ENCODE measurements at regions not wholly inside any gene's neighbourhood (a gene's known extent, or its start where the extent isn't known, plus 50 kb on each side); places are given as distances from the start of the nearest gene placed in this dataset.

DNA sequence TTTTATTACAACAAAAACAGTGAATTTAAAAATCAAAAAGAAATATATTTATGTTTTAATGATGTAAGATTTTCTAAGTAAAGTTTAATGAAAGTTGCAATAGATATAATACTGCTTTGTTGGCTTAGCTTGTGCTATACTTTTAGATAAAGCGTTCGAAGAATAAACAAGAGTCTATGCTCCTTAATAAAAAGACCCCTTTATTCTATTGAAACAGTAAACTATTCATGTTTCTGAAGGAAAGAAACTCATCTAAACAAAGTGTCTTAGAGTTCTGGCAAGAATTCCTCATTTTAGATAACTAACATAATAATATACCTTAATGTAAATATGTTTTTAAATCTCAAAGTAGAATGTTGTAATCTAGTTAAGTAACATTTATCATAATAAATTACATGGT, 179.0 kb downstream of the RASSF9 start:
- no peak overlapping the region for H3K4me3 ChIP-seq
- no peaks in the 10 kb centered on the region for H3K4me1 ChIP-seq
- no peak overlapping the region for H3K27ac ChIP-seq
- TF ChIP-seq POLR2AphosphoS5 (IDR thresholded peaks at IDR 0.05), result no peak
- no peak for TF ChIP-seq EP300 (IDR thresholded peaks at IDR 0.05)
- TF ChIP-seq POLR2A (IDR thresholded peaks at IDR 0.05), result no peak
- TF ChIP-seq CTCF (IDR thresholded peaks at IDR 0.05), result no peak
- peaks cover 0 to under 1% (median 0%) of the 10 kb centered on the region in 3 donors for H3K9me3 ChIP-seq
- no peaks in the 10 kb centered on the region for H3K36me3 ChIP-seq
- no peaks in the 10 kb centered on the region for H3K27me3 ChIP-seq
- WGBS, 2 donors (ENCODE audit: low coverage in 1 of 2), result 33 to 49% methylated on average over 2 of the region's 2 CpGs
- no peak for ATAC-seq

DNA sequence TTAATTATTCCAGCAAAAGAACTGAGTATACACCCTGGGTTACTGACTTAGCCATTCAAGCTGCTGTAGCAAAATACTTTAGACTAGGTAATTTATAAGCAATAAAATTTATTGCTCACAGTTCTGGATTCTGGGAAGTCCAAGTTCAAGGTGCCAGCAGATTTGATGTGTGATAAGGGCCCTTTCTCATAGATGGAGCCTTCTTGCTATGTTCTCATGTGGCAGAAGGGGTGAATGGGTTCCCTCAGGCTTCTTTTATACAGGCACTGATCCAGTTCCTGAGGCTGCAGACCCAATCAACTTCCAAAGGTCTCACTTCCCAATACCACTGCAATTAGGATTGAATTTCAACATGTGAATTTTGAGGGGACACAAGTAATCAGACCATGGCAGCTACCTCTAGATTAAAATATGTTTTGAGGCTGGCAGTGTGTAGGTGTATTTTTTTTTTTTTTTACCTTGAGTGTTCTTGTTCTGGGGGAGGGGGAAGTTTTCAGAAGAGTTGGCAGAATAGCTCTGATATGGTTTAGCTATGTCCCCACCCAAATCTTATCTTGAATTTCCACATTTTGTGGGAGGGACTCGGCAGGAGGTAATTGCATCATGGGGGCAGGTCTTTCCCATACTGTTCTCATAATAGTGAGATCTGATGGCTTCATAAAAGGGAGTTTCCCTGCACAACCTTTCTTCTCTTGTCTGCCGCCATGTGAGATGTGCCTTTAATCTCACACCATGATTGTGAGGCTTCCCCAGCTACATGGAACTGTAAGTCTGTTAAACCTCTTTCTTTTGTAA, 178.2 kb downstream of the RASSF9 start:
- Histone ChIP-seq H3K4me1 (no peaks in the 10 kb centered on the region), H3K36me3 (no peaks in the 10 kb centered on the region), H3K27ac (no peak overlapping the region), H3K9me3 (no peaks in the 10 kb centered on the region), H3K4me3 (no peak overlapping the region), H3K27me3 (no peaks in the 10 kb centered on the region)
- no peak for ATAC-seq
- 80 to 86% methylated on average over 1 to 2 of the region's 2 CpGs for WGBS, 2 donors (ENCODE audit: low coverage in 1 of 2)
- no peak for TF ChIP-seq CTCF (IDR thresholded peaks at IDR 0.05)
- no peak for TF ChIP-seq EP300 (IDR thresholded peaks at IDR 0.05)
- TF ChIP-seq POLR2A (IDR thresholded peaks at IDR 0.05), result no peak
- TF ChIP-seq POLR2AphosphoS5 (IDR thresholded peaks at IDR 0.05), result no peak

GRCh38 chr12:85659754-85660530, 176.3 kb downstream of the RASSF9 start:
- TF ChIP-seq EP300 (IDR thresholded peaks at IDR 0.05) (no peak), POLR2A (IDR thresholded peaks at IDR 0.05) (no peak), CTCF (IDR thresholded peaks at IDR 0.05) (no peak), POLR2AphosphoS5 (IDR thresholded peaks at IDR 0.05) (no peak)
- H3K4me3 ChIP-seq, result no peak overlapping the region
- H3K4me1 ChIP-seq, result no peaks in the 10 kb centered on the region
- ATAC-seq, result no peak
- H3K27ac ChIP-seq, result no peak overlapping the region
- no peaks in the 10 kb centered on the region for H3K27me3 ChIP-seq
- WGBS, 2 donors (ENCODE audit: low coverage in 1 of 2), result 59 to 60% methylated on average over 1 to 5 of the region's 7 CpGs
- H3K9me3 ChIP-seq, result no peaks in the 10 kb centered on the region
- H3K36me3 ChIP-seq, result no peaks in the 10 kb centered on the region

- no peak for ATAC-seq
- Histone ChIP-seq H3K9me3 (no peaks in the 10 kb centered on the region), H3K36me3 (no peaks in the 10 kb centered on the region), H3K4me1 (no peaks in the 10 kb centered on the region), H3K27me3 (no peaks in the 10 kb centered on the region), H3K27ac (no peak overlapping the region), H3K4me3 (no peak overlapping the region)
- WGBS, 2 donors (ENCODE audit: low coverage in 1 of 2), result 80 to 82% methylated on average over 4 of the region's 4 CpGs
- TF ChIP-seq EP300 (IDR thresholded peaks at IDR 0.05) (no peak), CTCF (IDR thresholded peaks at IDR 0.05) (no peak), POLR2AphosphoS5 (IDR thresholded peaks at IDR 0.05) (no peak), POLR2A (IDR thresholded peaks at IDR 0.05) (no peak)
Measured at GRCh38 chr12:85661461-85662206, 174.6 kb downstream of the RASSF9 start.
